Neural progenitor cell (in vitro differentiated cells): ENCODE measurements at regions not wholly inside any gene's neighbourhood (a gene's known extent, or its start where the extent isn't known, plus 50 kb on each side); places are given as distances from the start of the nearest gene placed in this dataset.

Experiments
- DNase-seq: peaks from one replicate; pipeline ENCODE4 v3.0.0-alpha.2; 2016; ENCODE audit warnings: low spot score
- H2AFZ ChIP-seq: fragments of 200-600 bp; sonication (generic); replicated peaks from 2 replicates; pipeline ENCODE4 v1.6.1; 2016; ENCODE audit warnings: antibody characterized with exemption
- H3F3A ChIP-seq: fragments of 200-600 bp; sonication (generic); 2 replicates; pipeline ENCODE4 v1.6.1; 2016; ENCODE audit warnings: antibody characterized with exemption, low read depth
- H3K27ac ChIP-seq: fragments of 200-600 bp; sonication (generic); 2 replicates; pipeline ENCODE4 v1.5.1; 2016; ENCODE audit warnings: mild to moderate bottlenecking
- H3K27me3 ChIP-seq: fragments of 200-600 bp; sonication (generic); 2 replicates; pipeline ENCODE4 v1.6.1; 2016; ENCODE audit warnings: mild to moderate bottlenecking, moderate library complexity
- H3K36me3 ChIP-seq: fragments of 200-600 bp; sonication (generic); 2 replicates; pipeline ENCODE4 v1.5.1; 2016
- H3K4me1 ChIP-seq: fragments of 200-600 bp; sonication (generic); 2 replicates; pipeline ENCODE4 v1.6.1; 2016; ENCODE audit warnings: mixed run types
- H3K4me2 ChIP-seq: fragments of 200-600 bp; sonication (generic); 2 replicates; pipeline ENCODE4 v1.6.1; 2016
- H3K4me3 ChIP-seq: fragments of 200-600 bp; sonication (generic); 2 replicates; pipeline ENCODE4 v1.5.1; 2016
- H3K79me2 ChIP-seq: fragments of 200-600 bp; sonication (generic); 2 replicates; pipeline ENCODE4 v1.6.1; 2016; ENCODE audit warnings: low read depth
- H3K9ac ChIP-seq: fragments of 200-600 bp; sonication (generic); 2 replicates; pipeline ENCODE4 v1.6.1; 2016
- H3K9me3 ChIP-seq: fragments of 200-600 bp; sonication (generic); 2 replicates; pipeline ENCODE4 v1.5.1; 2016; ENCODE audit warnings: low read depth
- H4K20me1 ChIP-seq: fragments of 200-600 bp; sonication (generic); 2 replicates; pipeline ENCODE4 v1.6.1; 2016; ENCODE audit warnings: low read depth
- H3K27ac Mint-ChIP-seq: 3 replicates; pipeline ENCODE4 v1.8.0; 2021; ENCODE audit warnings: mixed read lengths
- H3K27me3 Mint-ChIP-seq: 2 replicates; pipeline ENCODE4 v1.8.0; 2022; ENCODE audit warnings: low read depth, mild to moderate bottlenecking, inconsistent platforms, moderate library complexity, mixed read lengths; ENCODE audit not compliant: insufficient read depth
- H3K36me3 Mint-ChIP-seq: 3 replicates; pipeline ENCODE4 v1.8.0; 2021; ENCODE audit warnings: mixed read lengths
- H3K4me1 Mint-ChIP-seq: 3 replicates; pipeline ENCODE4 v1.8.0; 2021; ENCODE audit warnings: mixed read lengths
- H3K4me3 Mint-ChIP-seq: 3 replicates; pipeline ENCODE4 v1.8.0; 2021; ENCODE audit warnings: mild to moderate bottlenecking, moderate library complexity, mixed read lengths
- H3K9me3 Mint-ChIP-seq: 3 replicates; pipeline ENCODE4 v1.8.0; 2020; ENCODE audit warnings: mixed read lengths
- EZH2 ChIP-seq: fragments of 200-600 bp; sonication (generic); IDR thresholded peaks from 2 replicates; pipeline ENCODE4 v1.6.1; 2017; ENCODE audit warnings: antibody characterized with exemption, mild to moderate bottlenecking, moderate library complexity
- EZH2phosphoT487 ChIP-seq: fragments of 200-600 bp; sonication (generic); IDR thresholded peaks from 2 replicates; pipeline ENCODE4 v1.6.1; 2017; ENCODE audit warnings: antibody characterized with exemption
- TF ChIP-seq, protein P1 (sequence below): fragments of 200-600 bp; sonication (generic); IDR thresholded peaks from 2 replicates; pipeline ENCODE4 v1.5.1; 2017; ENCODE audit warnings: antibody characterized with exemption, mild to moderate bottlenecking

- no peak for DNase-seq
- Histone ChIP-seq H3K27me3 (no peaks in the 10 kb centered on the region), H3K9ac (no peak overlapping the region), H4K20me1 (no peaks in the 10 kb centered on the region), H3K9me3 (no peaks in the 10 kb centered on the region), H3K4me1 (peaks cover 17% of the 10 kb centered on the region), H3K4me3 (no peak overlapping the region), H3K27ac (no peak overlapping the region), H2AFZ (peak overlapping the region; percentile 42), H3K4me2 (no peak overlapping the region), H3F3A (no peaks in the 10 kb centered on the region), H3K36me3 (no peaks in the 10 kb centered on the region), H3K79me2 (no peaks in the 10 kb centered on the region)
- Mint-ChIP-seq H3K27me3 (peaks cover 9% of the 10 kb centered on the region), H3K27ac (no peak overlapping the region), H3K4me3 (no peak overlapping the region), H3K4me1 (peaks cover 13% of the 10 kb centered on the region), H3K9me3 (no peaks in the 10 kb centered on the region), H3K36me3 (no peaks in the 10 kb centered on the region)
- TF ChIP-seq, protein P1, sequence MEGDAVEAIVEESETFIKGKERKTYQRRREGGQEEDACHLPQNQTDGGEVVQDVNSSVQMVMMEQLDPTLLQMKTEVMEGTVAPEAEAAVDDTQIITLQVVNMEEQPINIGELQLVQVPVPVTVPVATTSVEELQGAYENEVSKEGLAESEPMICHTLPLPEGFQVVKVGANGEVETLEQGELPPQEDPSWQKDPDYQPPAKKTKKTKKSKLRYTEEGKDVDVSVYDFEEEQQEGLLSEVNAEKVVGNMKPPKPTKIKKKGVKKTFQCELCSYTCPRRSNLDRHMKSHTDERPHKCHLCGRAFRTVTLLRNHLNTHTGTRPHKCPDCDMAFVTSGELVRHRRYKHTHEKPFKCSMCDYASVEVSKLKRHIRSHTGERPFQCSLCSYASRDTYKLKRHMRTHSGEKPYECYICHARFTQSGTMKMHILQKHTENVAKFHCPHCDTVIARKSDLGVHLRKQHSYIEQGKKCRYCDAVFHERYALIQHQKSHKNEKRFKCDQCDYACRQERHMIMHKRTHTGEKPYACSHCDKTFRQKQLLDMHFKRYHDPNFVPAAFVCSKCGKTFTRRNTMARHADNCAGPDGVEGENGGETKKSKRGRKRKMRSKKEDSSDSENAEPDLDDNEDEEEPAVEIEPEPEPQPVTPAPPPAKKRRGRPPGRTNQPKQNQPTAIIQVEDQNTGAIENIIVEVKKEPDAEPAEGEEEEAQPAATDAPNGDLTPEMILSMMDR = no peak
- no peak for TF ChIP-seq EZH2
- no peak for TF ChIP-seq EZH2phosphoT487
Observed at GRCh38 chr16:65224994-65225393, 103.1 kb upstream of the CDH11 start.

DNA sequence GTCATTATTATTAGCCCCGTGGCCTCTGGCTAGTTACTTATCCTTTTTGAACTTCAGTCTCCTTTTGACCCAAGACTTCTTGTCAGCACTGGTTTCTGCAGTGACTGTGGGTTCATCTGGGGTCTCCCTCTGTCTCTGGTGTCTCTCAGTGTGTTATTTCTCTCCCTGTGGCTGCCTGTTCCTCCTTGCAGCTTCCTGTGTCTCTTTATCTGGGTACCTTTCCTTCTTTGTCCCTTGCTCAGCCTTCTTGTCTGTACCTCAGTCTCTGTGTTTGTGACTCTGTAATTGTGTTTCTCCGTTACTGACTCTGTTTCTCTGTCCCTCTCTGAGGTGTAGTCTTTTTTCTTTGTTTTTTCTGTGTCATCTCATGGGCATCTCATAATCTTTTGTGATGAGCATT is 102.6 kb upstream of the CDH11 start:
- Mint-ChIP-seq H3K4me1 (peaks cover 17% of the 10 kb centered on the region), H3K4me3 (no peak overlapping the region), H3K27ac (no peak overlapping the region), H3K36me3 (no peaks in the 10 kb centered on the region), H3K9me3 (no peaks in the 10 kb centered on the region), H3K27me3 (peaks cover 6% of the 10 kb centered on the region)
- Histone ChIP-seq H3K4me2 (no peak overlapping the region), H3K4me3 (no peak overlapping the region), H3K27me3 (no peaks in the 10 kb centered on the region), H3F3A (no peaks in the 10 kb centered on the region), H3K79me2 (no peaks in the 10 kb centered on the region), H2AFZ (no peak overlapping the region), H3K27ac (no peak overlapping the region), H3K9me3 (no peaks in the 10 kb centered on the region), H3K36me3 (no peaks in the 10 kb centered on the region), H3K4me1 (peaks cover 17% of the 10 kb centered on the region), H4K20me1 (no peaks in the 10 kb centered on the region), H3K9ac (no peak overlapping the region)
- TF ChIP-seq, protein P1 = no peak
- TF ChIP-seq EZH2 = no peak
- DNase-seq = no peak

- peak overlapping the region; percentile 80 for H2AFZ ChIP-seq
- no peaks in the 10 kb centered on the region for H4K20me1 ChIP-seq
- H3K4me3 ChIP-seq = no peak overlapping the region
- Mint-ChIP-seq H3K4me3 (no peak overlapping the region), H3K9me3 (no peaks in the 10 kb centered on the region), H3K27me3 (peaks cover 4% of the 10 kb centered on the region), H3K4me1 (peaks cover 12% of the 10 kb centered on the region), H3K27ac (no peak overlapping the region), H3K36me3 (no peaks in the 10 kb centered on the region)
- no peaks in the 10 kb centered on the region for H3K27me3 ChIP-seq
- H3K36me3 ChIP-seq = no peaks in the 10 kb centered on the region
- DNase-seq = no peak
- TF ChIP-seq EZH2 = no peak
- TF ChIP-seq, protein P1 = no peak
- TF ChIP-seq EZH2phosphoT487 = no peak
- H3K79me2 ChIP-seq = no peaks in the 10 kb centered on the region
- no peaks in the 10 kb centered on the region for H3F3A ChIP-seq
- H3K4me1 ChIP-seq = peaks cover 17% of the 10 kb centered on the region
- H3K4me2 ChIP-seq = no peak overlapping the region
- H3K9ac ChIP-seq = no peak overlapping the region
- no peaks in the 10 kb centered on the region for H3K9me3 ChIP-seq
- no peak overlapping the region for H3K27ac ChIP-seq
Observed at GRCh38 chr16:65223335-65223734, 101.5 kb upstream of the CDH11 start.
